HG02885 (cell line): ENCODE measurements at regions not wholly inside any gene's neighbourhood (a gene's known extent, or its start where the extent isn't known, plus 50 kb on each side); places are given as distances from the start of the nearest gene placed in this dataset.
"Not testable (repeated sequence)": the region's sequence is repeated elsewhere in the genome, so short reads cannot be mapped to it uniquely, and the experiment has no call there.

Experiments used
- ATAC-seq: cut with Tn5 transposase; IDR thresholded peaks from one replicate; pipeline ENCODE4 v1.9.1; 2021; ENCODE audit warnings: mild to moderate bottlenecking; ENCODE audit not compliant: unreplicated experiment, poor library complexity

DNA sequence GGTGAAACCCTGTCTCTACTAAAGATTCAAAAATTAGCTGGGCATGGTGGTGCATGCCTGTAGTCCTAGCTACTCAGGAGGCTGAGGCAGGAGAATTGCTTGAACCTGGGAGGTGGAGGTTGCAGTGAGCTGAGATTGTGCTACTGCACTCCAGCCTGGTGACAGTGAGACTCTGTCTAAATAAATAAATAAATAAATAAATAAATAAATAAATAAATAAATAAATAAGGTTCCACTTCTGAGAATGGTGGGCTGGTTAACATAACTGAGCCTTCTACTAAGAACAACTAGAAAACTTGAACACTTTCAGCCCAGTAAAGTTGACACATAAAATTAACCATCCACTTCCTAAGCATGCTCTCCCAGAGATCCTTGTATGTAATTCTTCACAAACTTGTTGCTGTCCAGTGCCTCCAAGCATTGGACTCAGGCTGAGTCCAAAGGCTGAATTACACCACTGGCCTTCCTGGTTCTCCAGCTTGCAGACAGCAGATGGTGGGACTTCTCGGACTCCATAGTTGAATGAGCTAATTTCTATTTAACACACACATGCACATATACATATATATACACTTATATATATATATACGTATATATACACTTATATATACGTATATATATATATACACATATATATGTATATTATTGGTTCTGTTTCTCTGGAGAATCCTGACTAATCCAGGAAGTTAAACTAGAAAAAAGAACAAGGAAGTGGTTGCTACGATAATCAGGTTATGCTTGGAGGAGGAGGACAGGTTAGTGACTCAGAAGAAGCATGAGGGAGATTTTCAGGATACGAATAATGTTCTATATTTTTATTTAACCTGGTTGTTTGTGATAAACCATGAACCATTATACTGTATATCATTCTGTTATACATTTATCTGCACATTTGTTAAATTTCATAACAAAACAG is 348.8 kb downstream of the METTL4 start:
- ATAC-seq: no peak

- ATAC-seq: no peak
These were observed 347.9 kb downstream of the METTL4 start for GRCh38 chr18:2223449-2223848.

- no peak for ATAC-seq
These were observed 347.5 kb downstream of the METTL4 start for GRCh38 chr18:2223849-2224248.

DNA sequence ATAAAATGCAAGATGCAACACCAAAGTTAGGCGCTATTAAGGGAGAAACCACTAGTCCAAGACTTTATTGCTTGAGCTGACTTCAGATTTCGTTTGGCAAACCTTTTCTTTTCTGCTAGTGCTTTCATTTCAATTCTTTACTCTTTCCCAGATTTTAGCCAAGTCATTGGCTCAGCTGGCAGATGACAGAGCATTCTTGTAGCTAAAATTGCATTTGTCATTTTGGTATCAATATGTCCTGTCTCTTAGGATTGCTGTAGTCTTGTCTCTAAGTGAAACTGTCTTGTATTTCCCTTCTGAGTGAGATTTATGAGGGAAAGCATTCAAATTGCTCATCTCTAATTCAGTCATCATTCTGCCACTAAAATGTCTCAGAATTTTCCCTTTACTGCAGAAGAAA is 335.1 kb downstream of the METTL4 start:
- no peak for ATAC-seq

DNA sequence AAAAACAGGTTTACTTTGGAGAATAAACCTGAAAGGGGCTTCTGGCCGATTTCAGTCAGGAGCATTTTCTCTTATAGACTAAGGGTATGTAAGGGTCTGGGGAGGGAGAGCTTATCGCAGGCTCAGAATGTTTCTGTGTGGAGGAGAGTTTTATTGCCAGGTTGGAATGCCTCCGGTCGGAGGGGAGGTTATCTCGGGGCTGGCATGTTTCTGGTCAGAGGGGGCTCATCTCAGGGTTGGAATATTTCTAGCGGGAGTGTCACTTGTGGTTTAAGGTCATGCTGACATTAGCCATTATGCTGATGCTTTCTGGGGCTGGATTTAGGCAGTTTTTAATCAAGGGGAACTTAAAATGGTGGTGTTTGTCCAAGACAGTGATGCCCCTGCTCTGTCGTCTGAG is 333.6 kb downstream of the METTL4 start:
- no peak for ATAC-seq

GRCh38 chr18:2240311-2240705 is 331.0 kb downstream of the METTL4 start:
- no peak for ATAC-seq

DNA sequence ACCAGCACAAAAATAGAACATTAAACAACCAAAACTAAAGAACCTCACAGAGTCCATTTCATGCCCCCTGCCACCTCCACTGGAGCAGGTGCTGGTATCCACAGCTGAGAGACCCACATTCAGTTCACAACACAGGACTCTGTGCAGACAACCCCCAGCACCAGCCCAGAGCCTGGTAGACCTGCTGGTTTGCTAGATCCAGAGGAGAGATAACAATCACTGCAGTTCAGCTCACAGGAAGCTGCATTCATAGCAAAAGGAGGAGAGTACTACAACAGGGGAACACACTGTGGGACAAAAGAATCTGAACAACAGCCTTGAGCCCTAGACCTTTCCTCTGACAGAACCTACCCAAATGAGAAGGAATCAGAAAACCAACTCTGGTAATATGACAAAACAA is 326.7 kb downstream of the METTL4 start:
- ATAC-seq: no peak

- ATAC-seq: not testable (repeated sequence)
These were observed 324.2 kb downstream of the METTL4 start for GRCh38 chr18:2247101-2247500.

DNA sequence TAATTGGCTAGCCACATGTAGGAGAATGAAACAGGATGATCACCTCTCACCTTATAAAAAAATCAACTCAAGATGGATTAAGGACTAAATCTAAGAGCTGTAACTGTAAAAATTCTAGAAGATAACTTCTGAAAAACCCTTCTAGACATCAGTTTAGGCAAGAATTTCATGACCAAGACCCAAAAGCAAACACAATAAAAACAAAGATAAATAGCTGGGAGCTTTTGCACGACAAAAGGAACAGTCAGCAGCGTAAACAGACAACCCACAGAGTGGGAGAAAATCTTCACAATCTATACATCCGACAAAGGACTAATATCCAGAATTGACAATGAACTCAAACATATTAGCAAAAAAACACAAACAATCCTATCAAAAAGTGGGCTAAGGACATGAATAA is 316.3 kb downstream of the METTL4 start:
- no peak for ATAC-seq

DNA sequence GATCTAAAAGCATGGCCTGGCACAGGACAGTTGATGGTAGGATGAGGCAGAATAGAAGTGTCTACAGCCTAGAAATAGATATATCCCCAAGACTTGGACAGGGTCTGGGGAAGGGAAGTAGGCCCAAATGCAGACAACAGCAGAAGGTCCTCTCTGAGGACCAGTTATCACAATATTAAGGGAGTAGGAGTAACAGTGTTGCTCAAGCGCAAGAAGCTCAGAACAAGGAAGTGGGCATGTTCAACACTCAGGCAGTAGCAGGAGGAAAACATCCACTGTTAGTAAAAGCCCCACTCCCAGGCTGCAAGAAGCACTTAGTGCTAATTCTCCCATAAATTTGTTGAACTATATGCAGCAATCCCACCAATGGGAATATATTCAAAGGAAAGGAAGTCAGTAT is 314.7 kb downstream of the METTL4 start:
- ATAC-seq: no peak

DNA sequence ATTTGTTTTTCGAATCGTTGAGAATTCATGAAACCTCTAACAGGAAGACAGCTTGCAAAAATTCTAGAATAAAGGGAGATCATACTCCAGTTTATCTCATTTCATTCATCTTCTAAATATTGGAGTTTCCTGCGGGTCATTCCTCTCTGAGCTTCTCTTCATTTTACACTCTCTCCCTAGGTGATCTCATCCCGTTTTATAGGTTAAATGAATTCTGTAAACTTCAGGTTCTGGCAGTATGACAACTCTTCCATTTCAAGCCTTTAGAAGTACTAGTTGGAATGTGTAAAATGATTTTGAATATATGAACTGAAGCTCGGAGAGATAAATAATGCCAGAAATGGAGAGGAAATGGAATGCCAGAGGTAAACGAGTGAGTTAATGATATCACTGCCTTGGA is 312.4 kb downstream of the METTL4 start:
- ATAC-seq: no peak

DNA sequence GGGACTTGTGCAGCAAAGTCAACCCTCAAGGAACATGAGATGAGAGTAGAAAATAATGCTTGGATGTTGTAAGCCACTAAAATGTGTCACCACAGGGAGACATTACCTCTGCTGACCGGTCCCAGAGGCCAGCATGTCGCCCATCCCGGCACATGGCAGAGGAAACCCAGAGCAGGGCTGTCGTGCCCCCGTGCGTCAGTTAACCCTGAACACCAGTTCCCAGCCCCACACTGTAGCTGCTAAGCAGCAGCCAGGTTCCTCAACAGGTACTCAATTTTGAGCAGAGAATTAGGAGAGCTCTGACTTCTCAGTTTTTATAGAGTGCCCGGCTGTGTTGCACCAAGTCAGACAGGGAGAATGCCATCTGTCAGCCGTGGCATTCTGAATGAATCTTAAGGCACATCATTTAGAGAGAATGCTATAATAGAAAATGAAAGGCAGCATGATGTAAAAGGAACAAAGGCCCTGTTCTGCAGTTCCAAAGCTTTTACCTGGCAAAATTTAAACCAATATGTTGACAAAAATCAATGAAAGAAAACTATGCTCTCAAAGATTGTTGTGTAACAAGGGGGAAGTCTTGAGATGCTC is 307.9 kb downstream of the METTL4 start:
- no peak for ATAC-seq

DNA sequence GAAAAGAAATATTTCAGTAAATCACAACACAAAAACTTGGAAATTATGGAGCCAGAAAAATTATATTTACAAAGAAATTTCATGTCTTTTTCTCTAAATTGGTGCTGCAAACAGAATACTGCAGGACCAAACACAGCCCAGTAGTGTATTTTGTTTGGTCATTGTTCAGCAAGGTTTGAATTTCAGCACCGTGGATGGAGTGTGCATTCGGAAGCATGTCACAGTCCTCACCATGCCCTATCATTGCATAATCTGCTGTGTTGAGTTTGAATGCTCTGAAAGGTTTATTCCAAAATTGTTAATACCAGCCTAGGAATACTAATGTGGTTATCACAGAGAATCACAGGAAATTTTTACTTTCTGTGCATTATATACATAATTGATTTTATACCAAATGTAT is 296.7 kb downstream of the METTL4 start:
- ATAC-seq: no peak

DNA sequence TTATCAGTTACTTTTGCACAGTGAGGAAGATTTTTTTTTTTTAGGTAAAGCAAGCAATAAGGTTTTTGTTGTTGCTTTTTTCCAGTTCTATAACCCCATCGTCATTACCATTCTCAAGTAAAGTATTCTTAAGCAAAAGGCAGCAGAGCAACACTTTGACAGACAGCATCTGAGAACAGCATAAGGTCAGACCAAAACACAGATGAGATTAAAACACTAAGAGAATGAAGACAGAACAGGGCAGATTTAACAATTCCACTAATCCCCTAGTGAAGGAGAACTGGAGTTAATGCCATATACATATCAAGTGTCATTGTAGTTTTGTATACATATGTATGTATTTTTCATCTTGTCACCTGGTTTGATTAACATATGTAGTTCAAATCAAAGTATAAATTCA is 290.2 kb downstream of the METTL4 start:
- ATAC-seq: no peak

DNA sequence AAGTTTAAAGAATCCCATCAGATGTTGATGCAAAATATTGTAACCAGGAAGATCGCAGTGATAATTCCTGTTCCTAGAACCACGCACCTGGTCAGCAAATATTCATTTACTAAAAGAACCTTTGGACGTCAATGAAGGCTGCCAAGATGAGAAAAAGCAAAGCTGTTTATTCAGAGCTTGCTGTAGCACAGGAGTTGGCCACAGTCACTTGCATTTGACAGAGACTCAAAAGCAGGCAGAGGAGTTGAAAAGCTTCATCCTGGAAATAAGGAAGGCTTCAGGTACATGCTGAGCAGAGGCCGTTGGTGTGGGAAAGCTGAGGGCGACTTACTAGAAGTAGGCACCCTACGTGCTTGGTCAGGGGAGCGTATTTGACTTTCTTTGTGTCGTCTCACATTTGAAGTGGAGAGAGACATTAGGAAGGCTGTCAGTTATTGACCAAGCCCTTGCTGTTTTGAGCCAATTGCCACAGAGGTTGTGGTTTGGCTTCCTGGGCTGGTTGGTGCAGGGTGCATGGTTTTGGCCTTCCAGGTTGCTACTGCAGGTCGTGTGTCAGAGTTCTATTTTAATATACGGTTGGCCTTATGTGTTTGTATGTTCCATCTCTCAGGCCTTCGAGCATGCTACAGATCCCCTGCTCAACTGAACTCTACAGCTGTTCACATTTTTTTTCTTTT is 289.6 kb downstream of the METTL4 start:
- no peak for ATAC-seq

- ATAC-seq: no peak
These were observed 278.0 kb downstream of the METTL4 start for GRCh38 chr18:2293109-2293839.

DNA sequence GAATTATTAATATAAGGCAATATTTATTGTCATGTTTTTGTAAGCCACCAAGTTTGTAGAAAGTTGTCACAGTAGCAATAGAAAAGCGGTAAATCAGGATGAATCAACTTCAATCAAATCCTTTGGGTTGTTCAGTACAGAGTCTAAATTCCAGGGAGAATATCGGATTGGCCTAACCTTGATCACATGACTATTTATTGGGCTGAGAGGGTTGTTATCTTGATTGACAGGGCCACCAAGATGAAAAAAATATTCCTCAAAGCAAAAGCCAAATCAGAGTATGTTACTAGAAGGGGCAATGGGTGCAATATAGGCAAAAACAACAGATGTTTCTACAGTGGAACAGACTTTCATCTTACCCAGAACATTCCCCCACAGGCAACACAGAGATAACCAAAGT is 270.0 kb downstream of the METTL4 start:
- no peak for ATAC-seq

DNA sequence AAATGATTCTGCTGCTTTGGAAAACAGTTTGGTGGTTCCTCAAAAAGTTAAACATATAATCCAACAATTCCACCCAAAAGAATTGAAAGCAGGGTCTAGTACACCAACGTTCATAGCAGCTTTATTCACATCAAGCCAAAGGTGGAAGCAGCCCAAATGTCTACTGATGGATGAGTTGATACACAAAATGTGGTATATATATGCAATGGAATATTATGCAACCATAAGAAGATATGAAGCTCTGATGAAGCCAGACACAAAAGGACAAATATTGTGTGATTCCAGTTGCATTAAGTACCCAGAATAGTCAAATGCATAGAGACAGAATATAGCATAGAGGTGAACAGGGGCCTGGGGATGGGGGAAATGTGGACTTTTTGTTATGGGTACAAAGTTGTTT is 269.3 kb downstream of the METTL4 start:
- ATAC-seq: no peak

- ATAC-seq: no peak
These were observed 268.4 kb downstream of the METTL4 start for GRCh38 chr18:2302628-2303516.
